ENCODE measurements at regions not wholly inside any gene's neighbourhood (a gene's known extent, or its start where the extent isn't known, plus 50 kb on each side); places are given as distances from the start of the nearest gene placed in this dataset.
A peak's percentile ranks its signal among the peaks of the same experiment; 100 is the strongest.

- no peak for DNase-seq (ENCODE audit: low read depth in 2 of 2)
Measured at GRCh38 chr10:33419311-33419710, 84.8 kb upstream of the NRP1 start.

GRCh38 chr10:33418301-33418700 is 83.8 kb upstream of the NRP1 start:
- DNase-seq (ENCODE audit: low read depth in 2 of 2) = no peak

GRCh38 chr10:33416691-33417090 is 82.2 kb upstream of the NRP1 start:
- DNase-seq (ENCODE audit: low read depth in 2 of 2) = no peak

GRCh38 chr10:33416209-33416608 is 81.7 kb upstream of the NRP1 start:
- DNase-seq (ENCODE audit: low read depth in 2 of 2) = no peak

GRCh38 chr10:33414841-33415240 is 80.4 kb upstream of the NRP1 start:
- DNase-seq (ENCODE audit: low read depth in 2 of 2) = no peak

GRCh38 chr10:33412653-33413361 is 78.3 kb upstream of the NRP1 start:
- DNase-seq (ENCODE audit: low read depth in 2 of 2) = peak; percentile 77 to 79

GRCh38 chr10:33412241-33412640 is 77.8 kb upstream of the NRP1 start:
- no peak for DNase-seq (ENCODE audit: low read depth in 2 of 2)

GRCh38 chr10:33410860-33411234 is 76.4 kb upstream of the NRP1 start:
- DNase-seq (ENCODE audit: low read depth in 2 of 2) = no peak

GRCh38 chr10:33410096-33410859 is 75.8 kb upstream of the NRP1 start:
- no peak for DNase-seq (ENCODE audit: low read depth in 2 of 2)

- no peak for DNase-seq (ENCODE audit: low read depth in 2 of 2)
Measured at GRCh38 chr10:33406596-33406995, 72.1 kb upstream of the NRP1 start.

GRCh38 chr10:33402220-33403073 is 68.0 kb upstream of the NRP1 start:
- DNase-seq (ENCODE audit: low read depth in 2 of 2) = no peak

- DNase-seq (ENCODE audit: low read depth in 2 of 2) = no peak
Measured at GRCh38 chr10:33401300-33401699, 66.8 kb upstream of the NRP1 start.

- no peak for DNase-seq (ENCODE audit: low read depth in 2 of 2)
Measured at GRCh38 chr10:33398796-33399195, 64.3 kb upstream of the NRP1 start.

- no peak for DNase-seq (ENCODE audit: low read depth in 2 of 2)
Measured at GRCh38 chr10:33396938-33397337, 62.5 kb upstream of the NRP1 start.

- no peak for DNase-seq (ENCODE audit: low read depth in 2 of 2)
Measured at GRCh38 chr10:33396279-33396678, 61.8 kb upstream of the NRP1 start.

- no peak for DNase-seq (ENCODE audit: low read depth in 2 of 2)
Measured at GRCh38 chr10:33395201-33395600, 60.7 kb upstream of the NRP1 start.

GRCh38 chr10:33392706-33393105 is 58.2 kb upstream of the NRP1 start:
- no peak for DNase-seq (ENCODE audit: low read depth in 2 of 2)

GRCh38 chr10:33391611-33392465 is 57.4 kb upstream of the NRP1 start:
- peak in 1 of 2 experiments; percentile 14 for DNase-seq (ENCODE audit: low read depth in 2 of 2)

GRCh38 chr10:33390046-33390445 is 55.6 kb upstream of the NRP1 start:
- no peak for DNase-seq (ENCODE audit: low read depth in 2 of 2)

- no peak for DNase-seq (ENCODE audit: low read depth in 2 of 2)
Measured at GRCh38 chr10:33388785-33389184, 54.3 kb upstream of the NRP1 start.

GRCh38 chr10:33388382-33388781 is 53.9 kb upstream of the NRP1 start:
- DNase-seq (ENCODE audit: low read depth in 2 of 2) = no peak

- no peak for DNase-seq (ENCODE audit: low read depth in 2 of 2)
Measured at GRCh38 chr10:33387720-33388119, 53.3 kb upstream of the NRP1 start.

Measured in fibroblast of skin of left quadriceps (primary cell).